Spleen (tissue), 11 donors: ENCODE measurements at regions not wholly inside any gene's neighbourhood (a gene's known extent, or its start where the extent isn't known, plus 50 kb on each side); places are given as distances from the start of the nearest gene placed in this dataset.

ENCODE experiments used
- DNase-seq: peaks from one replicate; pipeline ENCODE4 v3.0.0-alpha.2; 2020
- H3K27ac ChIP-seq, 8 donors: fragments of 200-600 bp; sonication (generic) in 7 of 8; 1 replicate in 4 of 8; 2 replicates in 4 of 8; pipeline versions ENCODE4 v1.5.0 to v1.8.0; 2016 to 2021; ENCODE audit warnings: inconsistent platforms in 4 of 8, mild to moderate bottlenecking in 4 of 8, moderate library complexity in 1 of 8
- H3K27me3 ChIP-seq, 7 donors: fragments of 200-600 bp; sonication (generic) in 6 of 7; replicated peaks in 1 of 7; 1 replicate in 4 of 7; 2 replicates in 3 of 7; pipeline versions ENCODE4 v1.5.0 to v1.8.0; 2016 to 2021; ENCODE audit warnings: inconsistent platforms in 3 of 7, mild to moderate bottlenecking in 1 of 7
- H3K36me3 ChIP-seq, 6 donors: fragments of 200-600 bp; sonication (generic) in 5 of 6; 1 replicate in 4 of 6; 2 replicates in 2 of 6; pipeline versions ENCODE4 v1.5.0 to v1.8.0; 2016 to 2021; ENCODE audit warnings: inconsistent platforms in 2 of 6
- H3K4me1 ChIP-seq, 6 donors: fragments of 200-600 bp; sonication (generic) in 5 of 6; 1 replicate in 3 of 6; 2 replicates in 3 of 6; pipeline versions ENCODE4 v1.5.0 to v1.8.0; 2016 to 2021; ENCODE audit warnings: inconsistent platforms in 3 of 6
- H3K4me3 ChIP-seq, 8 donors: fragments of 200-600 bp; sonication (generic) in 7 of 8; 1 replicate in 4 of 8; 2 replicates in 4 of 8; pipeline versions ENCODE4 v1.5.0 to v1.8.0; 2016 to 2021; ENCODE audit warnings: inconsistent platforms in 4 of 8, mild to moderate bottlenecking in 4 of 8, moderate library complexity in 2 of 8
- H3K9me3 ChIP-seq, 8 donors: fragments of 200-600 bp; sonication (generic) in 7 of 8; 1 replicate in 4 of 8; 2 replicates in 4 of 8; pipeline versions ENCODE4 v1.5.0 to v1.8.0; 2016 to 2021; ENCODE audit warnings: inconsistent platforms in 4 of 8
- CTCF ChIP-seq, 11 experiments: fragments of 200-600 bp in 7 of 11; fragments of 450-650 bp in 4 of 11; sonication (generic) in 4 of 11; IDR thresholded peaks in 8 of 11; conservative IDR thresholded peaks in 3 of 11; 1 replicate in 7 of 11; 2 replicates in 4 of 11; pipeline versions ENCODE4 v1.4.0 to v1.8.0; 2016 to 2021; ENCODE audit warnings: antibody characterized with exemption in 11 of 11, inconsistent platforms in 4 of 11, mild to moderate bottlenecking in 1 of 11
- POLR2A ChIP-seq, 3 donors: fragments of 450-650 bp; IDR thresholded peaks; one replicate each; pipeline ENCODE4 v1.5.1; 2017; ENCODE audit warnings: antibody characterized with exemption in 3 of 3, mild to moderate bottlenecking in 1 of 3
- POLR2AphosphoS5 ChIP-seq, 3 donors: sonication (generic); formaldehyde crosslinking; IDR thresholded peaks; one replicate each; pipeline ENCODE4 v1.5.1; 2017; ENCODE audit warnings: antibody characterized with exemption in 3 of 3
- WGBS, 5 donors: extraction: QIAGEN DNeasy Blood & Tissue Kit in 3 of 5; methylation state at CpG; one replicate each; pipeline versions ENCODE4 v1.1.5 to v1.1.7; 2013 to 2018; 5-methylcytosine and 5-hydroxymethylcytosine counted together
- intact Hi-C: fragments of 100-400 bp; cut with DNase I; formaldehyde crosslinking; loops from one replicate; pipeline ENCODE4 v1.15.0; 2023; ENCODE audit warnings: low total_unique reads
- donor health status: healthy with polysubstance abuse.
- donor health status: DM: no; HTN: no; CAD: no; lungs with moderate emphysema.
- donor health status: DM: no; HTN: no; CAD: no.
- donor health status: Bipolar disorder and iron deficiency.
- donor health status: healthy.
- donor health status: DM: no; HTN: no; CAD: no.
- donor health status: DM: yes; HTN: yes; CAD: no.

GRCh38 chr21:28767523-28767922, 225.2 kb downstream of the LTN1 start:
- TF ChIP-seq POLR2AphosphoS5 (IDR thresholded peaks at IDR 0.05), result no peak
- TF ChIP-seq POLR2A (IDR thresholded peaks at IDR 0.05), result no peak
- no peak for TF ChIP-seq CTCF (IDR thresholded peaks at IDR 0.05 in 8 of 11, conservative IDR thresholded peaks at IDR 0.05 in 3 of 11)
- WGBS, 5 donors, result 72 to 90% (median 85%) methylated on average over 5 of the region's 5 CpGs
- no peak for DNase-seq
- intact Hi-C loops, result no loop called here
- Histone ChIP-seq H3K36me3 (no peaks in the 10 kb centered on the region), H3K27ac (no peak overlapping the region), H3K9me3 (peaks cover 0 to 25% (median 14%) of the 10 kb centered on the region in 8 donors), H3K4me3 (no peak overlapping the region), H3K27me3 (no peaks in the 10 kb centered on the region), H3K4me1 (no peaks in the 10 kb centered on the region)

GRCh38 chr21:28763809-28764418, 228.8 kb downstream of the LTN1 start:
- TF ChIP-seq CTCF (IDR thresholded peaks at IDR 0.05 in 8 of 11, conservative IDR thresholded peaks at IDR 0.05 in 3 of 11) (no peak), POLR2AphosphoS5 (IDR thresholded peaks at IDR 0.05) (no peak), POLR2A (IDR thresholded peaks at IDR 0.05) (no peak)
- intact Hi-C loops, result no loop called here
- Histone ChIP-seq H3K9me3 (peaks cover 0 to 25% (median 14%) of the 10 kb centered on the region in 8 donors), H3K27ac (no peak overlapping the region), H3K27me3 (no peaks in the 10 kb centered on the region), H3K4me1 (no peaks in the 10 kb centered on the region), H3K36me3 (no peaks in the 10 kb centered on the region), H3K4me3 (no peak overlapping the region)
- WGBS, 5 donors, result 33 to 60% (median 37%) methylated on average over 2 of the region's 2 CpGs
- DNase-seq, result no peak

- WGBS, 5 donors, result 50 to 100% (median 91%) methylated on average over 1 of the region's 1 CpG
- Histone ChIP-seq H3K4me1 (no peaks in the 10 kb centered on the region), H3K27ac (no peak overlapping the region), H3K4me3 (no peak overlapping the region), H3K9me3 (peaks cover 0 to 21% (median 14%) of the 10 kb centered on the region in 8 donors), H3K27me3 (no peaks in the 10 kb centered on the region), H3K36me3 (no peaks in the 10 kb centered on the region)
- intact Hi-C loops, result no loop called here
- DNase-seq, result no peak
- TF ChIP-seq POLR2A (IDR thresholded peaks at IDR 0.05), result no peak
- no peak for TF ChIP-seq CTCF (IDR thresholded peaks at IDR 0.05 in 8 of 11, conservative IDR thresholded peaks at IDR 0.05 in 3 of 11)
- TF ChIP-seq POLR2AphosphoS5 (IDR thresholded peaks at IDR 0.05), result no peak
These were observed 230.3 kb downstream of the LTN1 start for GRCh38 chr21:28762357-28762735.

GRCh38 chr21:28761674-28762356, 230.9 kb downstream of the LTN1 start:
- Histone ChIP-seq H3K4me1 (no peaks in the 10 kb centered on the region), H3K9me3 (peaks cover 0 to 16% (median 12%) of the 10 kb centered on the region in 8 donors), H3K27ac (no peak overlapping the region), H3K4me3 (no peak overlapping the region), H3K36me3 (no peaks in the 10 kb centered on the region), H3K27me3 (no peaks in the 10 kb centered on the region)
- WGBS, 5 donors, result 55 to 79% (median 74%) methylated on average over 3 of the region's 3 CpGs
- no peak for DNase-seq
- intact Hi-C loops, result no loop called here
- no peak for TF ChIP-seq POLR2A (IDR thresholded peaks at IDR 0.05)
- TF ChIP-seq CTCF (IDR thresholded peaks at IDR 0.05 in 8 of 11, conservative IDR thresholded peaks at IDR 0.05 in 3 of 11), result no peak
- TF ChIP-seq POLR2AphosphoS5 (IDR thresholded peaks at IDR 0.05), result no peak
